Tibial nerve (tissue), 4 donors: ENCODE measurements at regions not wholly inside any gene's neighbourhood (a gene's known extent, or its start where the extent isn't known, plus 50 kb on each side); places are given as distances from the start of the nearest gene placed in this dataset.

Experiments
- DNase-seq, 2 donors: peaks; one replicate each; pipeline ENCODE4 v3.0.0-alpha.2; 2019; ENCODE audit warnings: low spot score in 2 of 2
- H3K27ac ChIP-seq, 4 donors: fragments of 200-600 bp; sonication (generic) in 3 of 4; one replicate each; pipeline ENCODE4 v1.5.1; 2017 to 2019; ENCODE audit warnings: mild to moderate bottlenecking in 1 of 4
- H3K27me3 ChIP-seq, 2 donors: fragments of 200-600 bp; sonication (generic) in 1 of 2; one replicate each; pipeline versions ENCODE4 v1.5.1 to v1.6.0; 2017 to 2019
- H3K36me3 ChIP-seq, 3 donors: fragments of 200-600 bp; sonication (generic); one replicate each; pipeline ENCODE4 v1.5.1; 2018 to 2019
- H3K4me1 ChIP-seq, 4 donors: fragments of 200-600 bp; sonication (generic) in 3 of 4; one replicate each; pipeline ENCODE4 v1.5.1; 2017 to 2019
- H3K4me3 ChIP-seq, 4 donors: fragments of 200-600 bp; sonication (generic) in 3 of 4; one replicate each; pipeline ENCODE4 v1.5.1; 2017 to 2019; ENCODE audit warnings: mild to moderate bottlenecking in 1 of 4, moderate library complexity in 1 of 4
- H3K9me3 ChIP-seq, 4 donors: fragments of 200-600 bp; sonication (generic) in 3 of 4; one replicate each; pipeline ENCODE4 v1.5.1; 2017 to 2019
- EP300 ChIP-seq, 2 donors: sonication (generic); formaldehyde crosslinking; IDR thresholded peaks; one replicate each; pipeline ENCODE4 v1.6.1; 2017; ENCODE audit warnings: antibody characterized with exemption in 2 of 2, mild to moderate bottlenecking in 1 of 2
- POLR2A ChIP-seq, 2 donors: fragments of 450-650 bp; IDR thresholded peaks; one replicate each; pipeline ENCODE4 v1.6.1; 2017; ENCODE audit warnings: antibody characterized with exemption in 2 of 2, mild to moderate bottlenecking in 2 of 2, moderate library complexity in 2 of 2
- whole genome bisulfite sequencing, 2 donors: methylation state at CpG; one replicate each; pipeline ENCODE4 v1.1.5; 2018; 5-methylcytosine and 5-hydroxymethylcytosine counted together
- TF ChIP-seq, protein P1 (sequence below), 5 experiments: fragments of 200-600 bp in 3 of 5; fragments of 450-650 bp in 2 of 5; sonication (generic) in 3 of 5; IDR thresholded peaks; one replicate each; pipeline ENCODE4 v1.5.1; 2016 to 2019; ENCODE audit warnings: antibody characterized with exemption in 5 of 5, mild to moderate bottlenecking in 3 of 5, moderate library complexity in 2 of 5

DNA sequence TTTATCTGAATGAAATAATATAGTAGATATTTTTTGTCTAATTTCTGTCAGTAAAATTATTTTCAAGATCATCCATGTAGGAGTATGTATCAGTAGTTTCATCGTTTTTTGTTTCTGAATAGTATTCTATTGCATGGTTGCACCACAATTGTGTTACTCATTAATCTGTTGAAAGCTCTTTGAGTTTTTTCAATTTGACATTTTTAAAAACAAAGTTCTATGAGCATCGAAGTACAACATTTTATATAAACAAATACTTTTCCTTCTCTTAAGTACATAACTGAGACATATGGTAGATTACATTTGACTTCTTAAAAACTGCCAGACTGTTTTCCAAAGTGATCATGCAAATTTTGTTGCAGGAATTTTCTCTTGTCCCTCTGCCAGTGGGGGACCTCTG lies 1113.1 kb upstream of the CITED2 start:
- H3K9me3 ChIP-seq = peaks cover 0 to 8% (median 0%) of the 10 kb centered on the region in 4 donors
- no peak overlapping the region for H3K27ac ChIP-seq
- WGBS, 2 donors = 86 to 89% methylated on average over 2 of the region's 2 CpGs
- H3K4me3 ChIP-seq = no peak overlapping the region
- no peaks in the 10 kb centered on the region for H3K27me3 ChIP-seq
- no peak for DNase-seq
- peaks cover 0 to 24% (median 4%) of the 10 kb centered on the region in 4 donors for H3K4me1 ChIP-seq
- no peaks in the 10 kb centered on the region for H3K36me3 ChIP-seq
- TF ChIP-seq EP300 (IDR thresholded peaks at IDR 0.05) = no peak
- TF ChIP-seq, protein P1, sequence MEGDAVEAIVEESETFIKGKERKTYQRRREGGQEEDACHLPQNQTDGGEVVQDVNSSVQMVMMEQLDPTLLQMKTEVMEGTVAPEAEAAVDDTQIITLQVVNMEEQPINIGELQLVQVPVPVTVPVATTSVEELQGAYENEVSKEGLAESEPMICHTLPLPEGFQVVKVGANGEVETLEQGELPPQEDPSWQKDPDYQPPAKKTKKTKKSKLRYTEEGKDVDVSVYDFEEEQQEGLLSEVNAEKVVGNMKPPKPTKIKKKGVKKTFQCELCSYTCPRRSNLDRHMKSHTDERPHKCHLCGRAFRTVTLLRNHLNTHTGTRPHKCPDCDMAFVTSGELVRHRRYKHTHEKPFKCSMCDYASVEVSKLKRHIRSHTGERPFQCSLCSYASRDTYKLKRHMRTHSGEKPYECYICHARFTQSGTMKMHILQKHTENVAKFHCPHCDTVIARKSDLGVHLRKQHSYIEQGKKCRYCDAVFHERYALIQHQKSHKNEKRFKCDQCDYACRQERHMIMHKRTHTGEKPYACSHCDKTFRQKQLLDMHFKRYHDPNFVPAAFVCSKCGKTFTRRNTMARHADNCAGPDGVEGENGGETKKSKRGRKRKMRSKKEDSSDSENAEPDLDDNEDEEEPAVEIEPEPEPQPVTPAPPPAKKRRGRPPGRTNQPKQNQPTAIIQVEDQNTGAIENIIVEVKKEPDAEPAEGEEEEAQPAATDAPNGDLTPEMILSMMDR (IDR thresholded peaks at IDR 0.05) = no peak
- TF ChIP-seq POLR2A (IDR thresholded peaks at IDR 0.05) = no peak

DNA sequence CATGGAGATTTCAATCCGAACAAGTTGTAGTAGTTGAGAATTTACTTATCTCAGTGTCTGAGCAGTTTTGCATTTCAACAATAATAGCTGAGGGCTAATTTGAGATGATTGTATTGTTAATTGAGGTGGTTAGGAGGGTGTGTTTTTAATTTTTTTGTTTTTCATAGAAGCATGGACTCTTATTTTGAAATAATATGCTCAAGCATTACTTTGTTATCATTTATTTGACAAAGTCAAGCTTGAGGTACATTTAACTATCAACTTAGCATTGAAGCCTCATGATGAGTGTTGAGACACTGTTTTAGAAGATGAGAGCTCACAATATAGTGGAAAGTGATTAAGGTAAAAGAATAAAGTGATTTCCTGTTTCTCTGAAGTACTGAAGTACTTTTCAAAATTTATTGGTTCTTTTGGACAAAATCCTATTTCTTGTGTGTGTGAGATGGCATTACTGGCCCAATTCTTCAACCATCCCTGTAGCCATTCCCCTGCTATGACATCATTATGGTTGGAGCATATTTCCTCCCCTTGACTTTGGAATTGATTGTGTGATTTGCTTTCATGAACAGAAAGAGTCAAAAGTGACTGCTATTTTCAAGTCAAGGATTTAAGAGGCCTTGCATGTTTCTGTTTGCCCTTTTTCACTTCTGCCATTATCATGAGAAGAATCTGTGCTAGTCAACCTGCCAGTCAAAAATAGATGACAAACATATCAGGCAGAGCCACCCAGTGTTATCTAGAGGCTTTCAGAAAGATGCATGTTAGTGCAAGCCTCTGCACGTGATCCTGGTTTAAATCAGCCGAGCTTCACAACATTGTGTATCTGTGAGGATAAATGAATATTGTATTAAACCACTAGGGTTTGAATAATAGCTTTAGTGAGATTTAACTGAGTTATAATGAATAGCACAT lies 1112.3 kb upstream of the CITED2 start:
- H3K4me1 ChIP-seq = peaks cover 0 to 24% (median 4%) of the 10 kb centered on the region in 4 donors
- H3K9me3 ChIP-seq = peaks cover 0 to 8% (median 0%) of the 10 kb centered on the region in 4 donors
- peak overlapping the region in 1 of 4 donors; percentile 53 for H3K27ac ChIP-seq
- H3K27me3 ChIP-seq = no peaks in the 10 kb centered on the region
- no peaks in the 10 kb centered on the region for H3K36me3 ChIP-seq
- 78 to 80% methylated on average over 3 of the region's 3 CpGs for WGBS, 2 donors
- no peak for DNase-seq
- TF ChIP-seq EP300 (IDR thresholded peaks at IDR 0.05) (no peak), POLR2A (IDR thresholded peaks at IDR 0.05) (no peak)
- TF ChIP-seq, protein P1 (IDR thresholded peaks at IDR 0.05) = no peak
- H3K4me3 ChIP-seq = no peak overlapping the region

GRCh38 chr6:140485740-140486449 lies 1111.4 kb upstream of the CITED2 start:
- H3K4me3 ChIP-seq = no peak overlapping the region
- DNase-seq = no peak
- WGBS, 2 donors = 46 to 47% methylated on average over 6 of the region's 6 CpGs
- no peaks in the 10 kb centered on the region for H3K36me3 ChIP-seq
- H3K4me1 ChIP-seq = peaks cover 0 to 26% (median 4%) of the 10 kb centered on the region in 4 donors
- peak overlapping the region in 2 of 4 donors; percentile 30 to 53 for H3K27ac ChIP-seq
- no peaks in the 10 kb centered on the region for H3K27me3 ChIP-seq
- TF ChIP-seq POLR2A (IDR thresholded peaks at IDR 0.05) = no peak
- TF ChIP-seq, protein P1 (IDR thresholded peaks at IDR 0.05) = no peak
- TF ChIP-seq EP300 (IDR thresholded peaks at IDR 0.05) = no peak
- peaks cover 0 to 8% (median 0%) of the 10 kb centered on the region in 4 donors for H3K9me3 ChIP-seq

- no peaks in the 10 kb centered on the region for H3K36me3 ChIP-seq
- peak in 1 of 2 donors; percentile 34 for DNase-seq
- no peaks in the 10 kb centered on the region for H3K9me3 ChIP-seq
- 41 to 50% methylated on average over 2 of the region's 2 CpGs for WGBS, 2 donors
- no peaks in the 10 kb centered on the region for H3K27me3 ChIP-seq
- H3K27ac ChIP-seq = peak overlapping the region in 1 of 4 donors; percentile 22
- H3K4me3 ChIP-seq = no peak overlapping the region
- TF ChIP-seq, protein P1 (IDR thresholded peaks at IDR 0.05) = no peak
- TF ChIP-seq POLR2A (IDR thresholded peaks at IDR 0.05) (no peak), EP300 (IDR thresholded peaks at IDR 0.05) (peak in 1 of 2 donors; percentile 43)
- H3K4me1 ChIP-seq = peaks cover 0 to 20% (median under 1%) of the 10 kb centered on the region in 4 donors
Observed at GRCh38 chr6:140480852-140481251, 1106.4 kb upstream of the CITED2 start.
